HEK293 (cell line): ENCODE measurements at regions not wholly inside any gene's neighbourhood (a gene's known extent, or its start where the extent isn't known, plus 50 kb on each side); places are given as distances from the start of the nearest gene placed in this dataset.

ENCODE experiments used
- CTCF ChIA-PET: fragments of 350-600 bp; formaldehyde crosslinking; extraction: SDS; loops from one replicate; lab custom pipeline; 2021; ENCODE audit warnings: antibody characterized with exemption; lab: Yijun Ruan, JAX
- POLR2A ChIA-PET: fragments of 300-600 bp; formaldehyde crosslinking; extraction: SDS; loops from one replicate; lab custom pipeline; 2020; ENCODE audit warnings: antibody characterized with exemption, inconsistent platforms; lab: Yijun Ruan, JAX
- H3K27ac ChIP-seq: fragments of 200-500 bp; sonication (Bioruptor generic); 2 replicates; pipeline ENCODE4 v1.5.1; 2014; ENCODE audit warnings: low read depth, low read length, control low read depth, inconsistent platforms; ENCODE audit errors: extremely low read depth
- H3K36me3 ChIP-seq, 2 experiments: fragments of 200-500 bp in 1 of 2; sonication (Bioruptor generic) in 1 of 2; 1 replicate in 1 of 2; 2 replicates in 1 of 2; pipeline ENCODE4 v1.5.1; 2014 to 2017; ENCODE audit warnings: inconsistent platforms in 2 of 2, low read length in 2 of 2; ENCODE audit not compliant: control insufficient read depth in 2 of 2, insufficient read depth in 1 of 2
- H3K4me1 ChIP-seq: fragments of 200-500 bp; sonication (Bioruptor generic); 2 replicates; pipeline ENCODE4 v1.5.1; 2014; ENCODE audit warnings: mild to moderate bottlenecking, low read length, inconsistent platforms; ENCODE audit not compliant: control insufficient read depth, insufficient read depth
- H3K4me3 ChIP-seq: 2 replicates; pipeline ENCODE4 v1.5.1; 2011; ENCODE audit warnings: low read depth, mild to moderate bottlenecking, control low read depth, low read length, moderate library complexity
- H3K9me3 ChIP-seq: fragments of 200-500 bp; sonication (Bioruptor generic); 2 replicates; pipeline ENCODE4 v1.5.1; 2014; ENCODE audit warnings: low read depth, low read length, inconsistent platforms; ENCODE audit not compliant: control insufficient read depth, insufficient read depth
- BCL11A ChIP-seq: fragments of 450-650 bp; formaldehyde crosslinking; IDR thresholded peaks from 2 replicates; pipeline ENCODE4 v1.5.1; 2016; ENCODE audit warnings: low read depth, missing biosample characterization, missing genetic modification characterization
- SETDB1 ChIP-seq: IDR thresholded peaks from one replicate; pipeline ENCODE4 v1.6.1; 2017; ENCODE audit warnings: mild to moderate bottlenecking, low read length, moderate library complexity, mixed read lengths; ENCODE audit not compliant: insufficient read length
- ZIC2 ChIP-seq: fragments of 450-650 bp; formaldehyde crosslinking; IDR thresholded peaks from 2 replicates; pipeline ENCODE4 v1.5.1; 2016; ENCODE audit warnings: missing biosample characterization, missing genetic modification characterization
- ZNF114 ChIP-seq: fragments of 450-650 bp; formaldehyde crosslinking; IDR thresholded peaks from 2 replicates; pipeline ENCODE4 v1.5.0; 2017; ENCODE audit warnings: missing biosample characterization, missing genetic modification characterization
- ZNF146 ChIP-seq: fragments of 450-650 bp; formaldehyde crosslinking; IDR thresholded peaks from 2 replicates; pipeline ENCODE4 v1.5.1; 2016; ENCODE audit warnings: missing biosample characterization, missing genetic modification characterization
- ZNF2 ChIP-seq: fragments of 450-650 bp; formaldehyde crosslinking; IDR thresholded peaks from 2 replicates; pipeline ENCODE4 v1.5.1; 2016; ENCODE audit warnings: missing biosample characterization, missing genetic modification characterization
- TF ChIP-seq, protein P1 (sequence below): fragments of 450-650 bp; formaldehyde crosslinking; IDR thresholded peaks from 2 replicates; pipeline ENCODE4 v1.5.1; 2016; ENCODE audit warnings: missing biosample characterization, missing genetic modification characterization
- TF ChIP-seq, protein P2 (sequence below): fragments of 450-650 bp; formaldehyde crosslinking; IDR thresholded peaks from 2 replicates; pipeline ENCODE4 v1.5.1; 2016; ENCODE audit warnings: missing biosample characterization, missing genetic modification characterization, borderline replicate concordance
- TF ChIP-seq, protein P3 (sequence below): fragments of 450-650 bp; formaldehyde crosslinking; conservative IDR thresholded peaks from 2 replicates; pipeline ENCODE4 v1.5.1; 2016; ENCODE audit warnings: low read depth, missing biosample characterization, missing genetic modification characterization
- TF ChIP-seq, protein P4 (sequence below): fragments of 450-650 bp; formaldehyde crosslinking; IDR thresholded peaks from 2 replicates; pipeline ENCODE4 v1.5.1; 2016; ENCODE audit warnings: missing biosample characterization, missing genetic modification characterization
- TF ChIP-seq, protein P5 (sequence below): fragments of 450-650 bp; formaldehyde crosslinking; IDR thresholded peaks from 2 replicates; pipeline ENCODE4 v1.5.1; 2017; ENCODE audit warnings: missing biosample characterization, mild to moderate bottlenecking, missing genetic modification characterization, moderate library complexity
- TF ChIP-seq, protein P6 (sequence below): fragments of 450-650 bp; formaldehyde crosslinking; IDR thresholded peaks from 2 replicates; pipeline ENCODE4 v1.5.1; 2016; ENCODE audit warnings: missing biosample characterization, missing genetic modification characterization

DNA sequence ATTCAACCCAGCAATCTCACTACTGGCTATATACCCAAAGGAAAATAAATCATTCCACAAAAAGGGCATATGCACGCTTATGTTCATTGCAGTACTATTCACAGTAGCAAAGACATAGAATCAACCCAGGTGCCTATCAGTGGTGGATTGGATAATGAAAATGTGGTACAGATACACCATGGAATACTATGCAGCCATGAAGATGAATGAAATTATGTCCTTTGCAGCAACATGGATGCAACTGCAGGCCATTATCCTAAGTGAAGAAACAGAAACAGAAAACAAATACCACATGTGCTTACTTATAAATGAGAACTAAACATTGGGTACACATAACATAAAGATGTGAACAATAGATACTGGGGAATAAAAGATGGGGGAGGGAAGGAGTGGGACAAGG lies 606.4 kb upstream of the GRM7 start:
- no peaks in the 10 kb centered on the region for H3K36me3 ChIP-seq
- no peaks in the 10 kb centered on the region for H3K4me1 ChIP-seq
- ChIA-PET CTCF (no interaction called here), POLR2A (no interaction called here)
- H3K27ac ChIP-seq, result no peak overlapping the region
- TF ChIP-seq, protein P1, sequence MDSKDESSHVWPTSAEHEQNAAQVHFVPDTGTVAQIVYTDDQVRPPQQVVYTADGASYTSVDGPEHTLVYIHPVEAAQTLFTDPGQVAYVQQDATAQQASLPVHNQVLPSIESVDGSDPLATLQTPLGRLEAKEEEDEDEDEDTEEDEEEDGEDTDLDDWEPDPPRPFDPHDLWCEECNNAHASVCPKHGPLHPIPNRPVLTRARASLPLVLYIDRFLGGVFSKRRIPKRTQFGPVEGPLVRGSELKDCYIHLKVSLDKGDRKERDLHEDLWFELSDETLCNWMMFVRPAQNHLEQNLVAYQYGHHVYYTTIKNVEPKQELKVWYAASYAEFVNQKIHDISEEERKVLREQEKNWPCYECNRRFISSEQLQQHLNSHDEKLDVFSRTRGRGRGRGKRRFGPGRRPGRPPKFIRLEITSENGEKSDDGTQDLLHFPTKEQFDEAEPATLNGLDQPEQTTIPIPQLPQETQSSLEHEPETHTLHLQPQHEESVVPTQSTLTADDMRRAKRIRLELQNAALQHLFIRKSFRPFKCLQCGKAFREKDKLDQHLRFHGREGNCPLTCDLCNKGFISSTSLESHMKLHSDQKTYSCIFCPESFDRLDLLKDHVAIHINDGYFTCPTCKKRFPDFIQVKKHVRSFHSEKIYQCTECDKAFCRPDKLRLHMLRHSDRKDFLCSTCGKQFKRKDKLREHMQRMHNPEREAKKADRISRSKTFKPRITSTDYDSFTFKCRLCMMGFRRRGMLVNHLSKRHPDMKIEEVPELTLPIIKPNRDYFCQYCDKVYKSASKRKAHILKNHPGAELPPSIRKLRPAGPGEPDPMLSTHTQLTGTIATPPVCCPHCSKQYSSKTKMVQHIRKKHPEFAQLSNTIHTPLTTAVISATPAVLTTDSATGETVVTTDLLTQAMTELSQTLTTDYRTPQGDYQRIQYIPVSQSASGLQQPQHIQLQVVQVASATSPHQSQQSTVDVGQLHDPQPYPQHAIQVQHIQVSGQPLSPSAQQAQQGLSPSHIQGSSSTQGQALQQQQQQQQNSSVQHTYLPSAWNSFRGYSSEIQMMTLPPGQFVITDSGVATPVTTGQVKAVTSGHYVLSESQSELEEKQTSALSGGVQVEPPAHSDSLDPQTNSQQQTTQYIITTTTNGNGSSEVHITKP (tag by site-specific recombination), result no peak
- TF ChIP-seq ZNF146 (tag by site-specific recombination), result peak; percentile 51; the same call in 1 of the 2 replicates
- no peaks in the 10 kb centered on the region for H3K9me3 ChIP-seq
- H3K4me3 ChIP-seq, result no peak overlapping the region

DNA sequence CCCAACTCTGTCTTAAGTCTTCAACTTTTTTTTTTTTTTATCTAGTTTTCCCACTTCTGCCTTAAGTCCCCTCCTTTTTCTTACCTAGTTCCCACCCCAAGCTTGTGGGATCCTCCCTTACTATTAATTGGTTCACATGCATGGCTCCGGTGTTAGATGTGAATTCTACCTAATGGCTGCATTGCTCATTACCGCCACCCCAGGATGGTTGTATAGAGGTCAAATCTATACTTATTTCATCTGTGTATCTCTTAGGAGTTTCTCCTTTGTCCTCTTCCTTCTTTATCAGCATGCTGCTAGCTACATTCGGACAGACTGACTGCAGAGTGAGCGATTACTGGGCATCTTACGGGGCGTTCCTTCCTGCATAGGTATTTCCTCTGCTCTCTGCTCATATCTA lies 605.7 kb upstream of the GRM7 start:
- Histone ChIP-seq H3K36me3 (no peaks in the 10 kb centered on the region), H3K4me1 (no peaks in the 10 kb centered on the region), H3K9me3 (no peaks in the 10 kb centered on the region), H3K27ac (no peak overlapping the region), H3K4me3 (no peak overlapping the region)
- ChIA-PET POLR2A (no interaction called here), CTCF (no interaction called here)
- TF ChIP-seq, protein P2, sequence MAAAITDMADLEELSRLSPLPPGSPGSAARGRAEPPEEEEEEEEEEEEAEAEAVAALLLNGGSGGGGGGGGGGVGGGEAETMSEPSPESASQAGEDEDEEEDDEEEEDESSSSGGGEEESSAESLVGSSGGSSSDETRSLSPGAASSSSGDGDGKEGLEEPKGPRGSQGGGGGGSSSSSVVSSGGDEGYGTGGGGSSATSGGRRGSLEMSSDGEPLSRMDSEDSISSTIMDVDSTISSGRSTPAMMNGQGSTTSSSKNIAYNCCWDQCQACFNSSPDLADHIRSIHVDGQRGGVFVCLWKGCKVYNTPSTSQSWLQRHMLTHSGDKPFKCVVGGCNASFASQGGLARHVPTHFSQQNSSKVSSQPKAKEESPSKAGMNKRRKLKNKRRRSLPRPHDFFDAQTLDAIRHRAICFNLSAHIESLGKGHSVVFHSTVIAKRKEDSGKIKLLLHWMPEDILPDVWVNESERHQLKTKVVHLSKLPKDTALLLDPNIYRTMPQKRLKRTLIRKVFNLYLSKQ (tag by site-specific recombination), result no peak
- TF ChIP-seq ZIC2 (tag by site-specific recombination) (no peak), ZNF114 (no peak), SETDB1 (no peak), ZNF2 (no peak), BCL11A (tag by site-specific recombination) (no peak)
- TF ChIP-seq, protein P3, sequence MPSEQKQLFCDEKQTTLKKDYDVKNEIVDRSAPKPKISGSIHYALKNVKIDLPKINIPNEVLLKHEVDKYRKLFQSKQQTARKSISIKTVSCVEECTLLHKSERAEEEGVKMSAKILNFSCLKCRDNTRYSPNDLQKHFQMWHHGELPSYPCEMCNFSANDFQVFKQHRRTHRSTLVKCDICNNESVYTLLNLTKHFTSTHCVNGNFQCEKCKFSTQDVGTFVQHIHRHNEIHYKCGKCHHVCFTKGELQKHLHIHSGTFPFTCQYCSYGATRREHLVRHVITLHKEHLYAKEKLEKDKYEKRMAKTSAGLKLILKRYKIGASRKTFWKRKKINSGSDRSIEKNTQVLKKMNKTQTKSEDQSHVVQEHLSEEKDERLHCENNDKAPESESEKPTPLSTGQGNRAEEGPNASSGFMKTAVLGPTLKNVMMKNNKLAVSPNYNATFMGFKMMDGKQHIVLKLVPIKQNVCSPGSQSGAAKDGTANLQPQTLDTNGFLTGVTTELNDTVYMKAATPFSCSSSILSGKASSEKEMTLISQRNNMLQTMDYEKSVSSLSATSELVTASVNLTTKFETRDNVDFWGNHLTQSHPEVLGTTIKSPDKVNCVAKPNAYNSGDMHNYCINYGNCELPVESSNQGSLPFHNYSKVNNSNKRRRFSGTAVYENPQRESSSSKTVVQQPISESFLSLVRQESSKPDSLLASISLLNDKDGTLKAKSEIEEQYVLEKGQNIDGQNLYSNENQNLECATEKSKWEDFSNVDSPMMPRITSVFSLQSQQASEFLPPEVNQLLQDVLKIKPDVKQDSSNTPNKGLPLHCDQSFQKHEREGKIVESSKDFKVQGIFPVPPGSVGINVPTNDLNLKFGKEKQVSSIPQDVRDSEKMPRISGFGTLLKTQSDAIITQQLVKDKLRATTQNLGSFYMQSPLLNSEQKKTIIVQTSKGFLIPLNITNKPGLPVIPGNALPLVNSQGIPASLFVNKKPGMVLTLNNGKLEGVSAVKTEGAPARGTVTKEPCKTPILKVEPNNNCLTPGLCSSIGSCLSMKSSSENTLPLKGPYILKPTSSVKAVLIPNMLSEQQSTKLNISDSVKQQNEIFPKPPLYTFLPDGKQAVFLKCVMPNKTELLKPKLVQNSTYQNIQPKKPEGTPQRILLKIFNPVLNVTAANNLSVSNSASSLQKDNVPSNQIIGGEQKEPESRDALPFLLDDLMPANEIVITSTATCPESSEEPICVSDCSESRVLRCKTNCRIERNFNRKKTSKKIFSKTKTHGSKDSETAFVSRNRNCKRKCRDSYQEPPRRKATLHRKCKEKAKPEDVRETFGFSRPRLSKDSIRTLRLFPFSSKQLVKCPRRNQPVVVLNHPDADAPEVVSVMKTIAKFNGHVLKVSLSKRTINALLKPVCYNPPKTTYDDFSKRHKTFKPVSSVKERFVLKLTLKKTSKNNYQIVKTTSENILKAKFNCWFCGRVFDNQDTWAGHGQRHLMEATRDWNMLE (tag by site-specific recombination), result no peak
- TF ChIP-seq, protein P4, sequence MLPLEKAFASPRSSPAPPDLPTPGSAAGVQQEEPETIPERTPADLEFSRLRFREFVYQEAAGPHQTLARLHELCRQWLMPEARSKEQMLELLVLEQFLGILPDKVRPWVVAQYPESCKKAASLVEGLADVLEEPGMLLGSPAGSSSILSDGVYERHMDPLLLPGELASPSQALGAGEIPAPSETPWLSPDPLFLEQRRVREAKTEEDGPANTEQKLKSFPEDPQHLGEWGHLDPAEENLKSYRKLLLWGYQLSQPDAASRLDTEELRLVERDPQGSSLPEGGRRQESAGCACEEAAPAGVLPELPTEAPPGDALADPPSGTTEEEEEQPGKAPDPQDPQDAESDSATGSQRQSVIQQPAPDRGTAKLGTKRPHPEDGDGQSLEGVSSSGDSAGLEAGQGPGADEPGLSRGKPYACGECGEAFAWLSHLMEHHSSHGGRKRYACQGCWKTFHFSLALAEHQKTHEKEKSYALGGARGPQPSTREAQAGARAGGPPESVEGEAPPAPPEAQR (tag by site-specific recombination), result no peak
- TF ChIP-seq, protein P5, sequence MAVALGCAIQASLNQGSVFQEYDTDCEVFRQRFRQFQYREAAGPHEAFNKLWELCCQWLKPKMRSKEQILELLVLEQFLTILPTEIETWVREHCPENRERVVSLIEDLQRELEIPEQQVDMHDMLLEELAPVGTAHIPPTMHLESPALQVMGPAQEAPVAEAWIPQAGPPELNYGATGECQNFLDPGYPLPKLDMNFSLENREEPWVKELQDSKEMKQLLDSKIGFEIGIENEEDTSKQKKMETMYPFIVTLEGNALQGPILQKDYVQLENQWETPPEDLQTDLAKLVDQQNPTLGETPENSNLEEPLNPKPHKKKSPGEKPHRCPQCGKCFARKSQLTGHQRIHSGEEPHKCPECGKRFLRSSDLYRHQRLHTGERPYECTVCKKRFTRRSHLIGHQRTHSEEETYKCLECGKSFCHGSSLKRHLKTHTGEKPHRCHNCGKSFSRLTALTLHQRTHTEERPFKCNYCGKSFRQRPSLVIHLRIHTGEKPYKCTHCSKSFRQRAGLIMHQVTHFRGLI (tag by site-specific recombination), result no peak
- TF ChIP-seq, protein P6, sequence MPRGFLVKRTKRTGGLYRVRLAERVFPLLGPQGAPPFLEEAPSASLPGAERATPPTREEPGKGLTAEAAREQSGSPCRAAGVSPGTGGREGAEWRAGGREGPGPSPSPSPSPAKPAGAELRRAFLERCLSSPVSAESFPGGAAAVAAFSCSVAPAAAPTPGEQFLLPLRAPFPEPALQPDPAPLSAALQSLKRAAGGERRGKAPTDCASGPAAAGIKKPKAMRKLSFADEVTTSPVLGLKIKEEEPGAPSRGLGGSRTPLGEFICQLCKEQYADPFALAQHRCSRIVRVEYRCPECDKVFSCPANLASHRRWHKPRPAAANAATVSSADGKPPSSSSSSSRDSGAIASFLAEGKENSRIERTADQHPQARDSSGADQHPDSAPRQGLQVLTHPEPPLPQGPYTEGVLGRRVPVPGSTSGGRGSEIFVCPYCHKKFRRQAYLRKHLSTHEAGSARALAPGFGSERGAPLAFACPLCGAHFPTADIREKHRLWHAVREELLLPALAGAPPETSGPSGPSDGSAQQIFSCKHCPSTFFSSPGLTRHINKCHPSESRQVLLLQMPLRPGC (tag by site-specific recombination), result no peak
